ENCODE measurements at regions not wholly inside any gene's neighbourhood (a gene's known extent, or its start where the extent isn't known, plus 50 kb on each side); places are given as distances from the start of the nearest gene placed in this dataset.
A peak's percentile ranks its signal among the peaks of the same experiment; 100 is the strongest.

GRCh38 chr10:113357681-113358300, 195.1 kb upstream of the HABP2 start:
- peaks cover 2% of the 10 kb centered on the region for H3K27me3 Mint-ChIP-seq (ENCODE audit: low read depth)
- H3K27ac Mint-ChIP-seq (ENCODE audit: unreplicated experiment): peak overlapping the region; percentile 73
- H3K36me3 Mint-ChIP-seq (ENCODE audit: low read depth): no peaks in the 10 kb centered on the region
- TF ChIP-seq, protein P1, sequence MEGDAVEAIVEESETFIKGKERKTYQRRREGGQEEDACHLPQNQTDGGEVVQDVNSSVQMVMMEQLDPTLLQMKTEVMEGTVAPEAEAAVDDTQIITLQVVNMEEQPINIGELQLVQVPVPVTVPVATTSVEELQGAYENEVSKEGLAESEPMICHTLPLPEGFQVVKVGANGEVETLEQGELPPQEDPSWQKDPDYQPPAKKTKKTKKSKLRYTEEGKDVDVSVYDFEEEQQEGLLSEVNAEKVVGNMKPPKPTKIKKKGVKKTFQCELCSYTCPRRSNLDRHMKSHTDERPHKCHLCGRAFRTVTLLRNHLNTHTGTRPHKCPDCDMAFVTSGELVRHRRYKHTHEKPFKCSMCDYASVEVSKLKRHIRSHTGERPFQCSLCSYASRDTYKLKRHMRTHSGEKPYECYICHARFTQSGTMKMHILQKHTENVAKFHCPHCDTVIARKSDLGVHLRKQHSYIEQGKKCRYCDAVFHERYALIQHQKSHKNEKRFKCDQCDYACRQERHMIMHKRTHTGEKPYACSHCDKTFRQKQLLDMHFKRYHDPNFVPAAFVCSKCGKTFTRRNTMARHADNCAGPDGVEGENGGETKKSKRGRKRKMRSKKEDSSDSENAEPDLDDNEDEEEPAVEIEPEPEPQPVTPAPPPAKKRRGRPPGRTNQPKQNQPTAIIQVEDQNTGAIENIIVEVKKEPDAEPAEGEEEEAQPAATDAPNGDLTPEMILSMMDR (conservative IDR thresholded peaks at IDR 0.05): no peak
- H3K4me3 Mint-ChIP-seq: no peak overlapping the region
- peaks cover 11% of the 10 kb centered on the region for H3K4me1 Mint-ChIP-seq
- no peaks in the 10 kb centered on the region for H3K9me3 Mint-ChIP-seq
- DNase-seq (ENCODE audit: low read depth, low spot score): no peak

GRCh38 chr10:113359655-113360054, 193.2 kb upstream of the HABP2 start:
- Mint-ChIP-seq H3K36me3 (ENCODE audit: low read depth) (no peaks in the 10 kb centered on the region), H3K4me1 (peaks cover 11% of the 10 kb centered on the region), H3K27me3 (ENCODE audit: low read depth) (peaks cover 2% of the 10 kb centered on the region), H3K27ac (ENCODE audit: unreplicated experiment) (no peak overlapping the region), H3K4me3 (no peak overlapping the region), H3K9me3 (no peaks in the 10 kb centered on the region)
- TF ChIP-seq, protein P1 (conservative IDR thresholded peaks at IDR 0.05): no peak
- no peak for DNase-seq (ENCODE audit: low read depth, low spot score)

DNA sequence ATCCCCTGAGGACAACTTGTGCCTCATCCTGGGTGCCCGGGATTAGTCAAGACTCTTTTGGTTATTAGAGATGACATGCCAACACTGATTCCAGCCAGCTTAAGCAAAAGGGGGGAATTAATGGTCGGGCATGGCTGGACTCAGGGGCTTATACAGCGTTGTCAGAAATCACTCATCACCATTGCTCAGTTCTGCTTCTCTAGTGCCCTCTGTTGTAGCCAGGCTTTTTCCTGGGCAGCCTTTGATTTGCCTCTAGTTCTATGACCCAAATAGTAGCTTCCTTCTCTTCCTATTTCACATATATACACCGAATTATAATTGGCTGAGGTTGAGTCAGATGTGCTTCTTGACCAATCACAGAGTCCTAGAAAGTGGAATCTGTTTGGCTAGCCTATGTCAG, 192.0 kb upstream of the HABP2 start:
- no peak overlapping the region for H3K27ac Mint-ChIP-seq (ENCODE audit: unreplicated experiment)
- TF ChIP-seq, protein P1 (conservative IDR thresholded peaks at IDR 0.05): no peak
- H3K36me3 Mint-ChIP-seq (ENCODE audit: low read depth): peaks cover 5% of the 10 kb centered on the region
- H3K9me3 Mint-ChIP-seq: peaks cover 9% of the 10 kb centered on the region
- peaks cover 2% of the 10 kb centered on the region for H3K27me3 Mint-ChIP-seq (ENCODE audit: low read depth)
- no peak overlapping the region for H3K4me3 Mint-ChIP-seq
- H3K4me1 Mint-ChIP-seq: peaks cover 11% of the 10 kb centered on the region
- no peak for DNase-seq (ENCODE audit: low read depth, low spot score)

GRCh38 chr10:113362645-113363091, 190.2 kb upstream of the HABP2 start:
- peaks cover 9% of the 10 kb centered on the region for H3K36me3 Mint-ChIP-seq (ENCODE audit: low read depth)
- no peak overlapping the region for H3K27ac Mint-ChIP-seq (ENCODE audit: unreplicated experiment)
- no peak overlapping the region for H3K4me3 Mint-ChIP-seq
- peaks cover 2% of the 10 kb centered on the region for H3K27me3 Mint-ChIP-seq (ENCODE audit: low read depth)
- peaks cover 6% of the 10 kb centered on the region for H3K4me1 Mint-ChIP-seq
- no peak for DNase-seq (ENCODE audit: low read depth, low spot score)
- TF ChIP-seq, protein P1 (conservative IDR thresholded peaks at IDR 0.05): no peak
- peaks cover 15% of the 10 kb centered on the region for H3K9me3 Mint-ChIP-seq

DNA sequence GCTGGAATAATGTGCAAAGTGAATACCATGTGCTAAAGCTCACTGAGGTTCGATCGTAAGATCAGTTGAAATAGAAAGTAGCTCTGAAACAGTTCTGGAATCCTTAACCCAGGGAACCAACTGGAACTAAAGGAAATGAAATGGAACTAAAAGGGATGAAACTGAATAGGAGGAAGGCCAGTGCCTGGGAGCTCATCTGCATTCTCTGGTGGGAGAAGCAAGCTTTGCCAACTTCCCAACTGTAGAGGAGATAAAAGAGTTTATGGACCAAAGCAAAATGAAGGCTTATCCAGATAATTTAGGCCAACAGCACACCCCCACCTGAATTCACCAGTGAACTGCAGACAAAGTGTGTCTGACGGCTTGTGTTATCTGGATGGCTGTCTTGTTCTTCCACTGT, 188.6 kb upstream of the HABP2 start:
- DNase-seq (ENCODE audit: low read depth, low spot score): no peak
- Mint-ChIP-seq H3K27me3 (ENCODE audit: low read depth) (peaks cover 2% of the 10 kb centered on the region), H3K4me3 (no peak overlapping the region), H3K9me3 (peaks cover 15% of the 10 kb centered on the region), H3K4me1 (no peaks in the 10 kb centered on the region), H3K27ac (ENCODE audit: unreplicated experiment) (no peak overlapping the region), H3K36me3 (ENCODE audit: low read depth) (peaks cover 9% of the 10 kb centered on the region)
- TF ChIP-seq, protein P1 (conservative IDR thresholded peaks at IDR 0.05): no peak

Data from neural crest cell (in vitro differentiated cells).